MCF 10A (cell line): ENCODE measurements at regions not wholly inside any gene's neighbourhood (a gene's known extent, or its start where the extent isn't known, plus 50 kb on each side); places are given as distances from the start of the nearest gene placed in this dataset.

ENCODE experiments used
- BruUV-seq: library from RNA; stranded (reverse); fragments of 400-500 nt; replicated peaks from 2 replicates; lab custom pipeline; 2021; lab: Mats Ljungman, UMichigan
- CTCF ChIA-PET: fragments of 300-600 bp; sonication (Branson Sonifier 250); formaldehyde crosslinking; extraction: SDS; loops from one replicate; lab custom pipeline; 2021; ENCODE audit warnings: antibody characterized with exemption, inconsistent platforms; lab: Yijun Ruan, JAX
- POLR2A ChIA-PET: fragments of 300-600, 350-650 bp; sonication (Branson Sonifier 250); formaldehyde crosslinking; extraction: SDS; loops from one replicate; lab custom pipeline; 2020; ENCODE audit warnings: antibody characterized with exemption, inconsistent platforms; lab: Yijun Ruan, JAX
- DNase-seq: peaks from one replicate; pipeline ENCODE4 v3.0.0-alpha.2; 2018; ENCODE audit not compliant: unreplicated experiment
- H3K27ac Mint-ChIP-seq: one replicate; pipeline ENCODE4 v1.8.0; 2022; ENCODE audit warnings: mild to moderate bottlenecking, low read depth, mixed read lengths; ENCODE audit not compliant: unreplicated experiment
- H3K27me3 Mint-ChIP-seq: one replicate; pipeline ENCODE4 v1.8.0; 2022; ENCODE audit warnings: mixed read lengths; ENCODE audit not compliant: insufficient read depth, unreplicated experiment
- H3K36me3 Mint-ChIP-seq: one replicate; pipeline ENCODE4 v1.8.0; 2022; ENCODE audit warnings: mild to moderate bottlenecking, moderate library complexity, mixed read lengths; ENCODE audit not compliant: insufficient read depth, unreplicated experiment
- H3K4me1 Mint-ChIP-seq: one replicate; pipeline ENCODE4 v1.8.0; 2022; ENCODE audit warnings: mixed read lengths; ENCODE audit not compliant: insufficient read depth, unreplicated experiment
- H3K4me3 Mint-ChIP-seq: one replicate; pipeline ENCODE4 v1.8.0; 2022; ENCODE audit warnings: mild to moderate bottlenecking, moderate library complexity, mixed read lengths; ENCODE audit not compliant: unreplicated experiment
- H3K9me3 Mint-ChIP-seq: one replicate; pipeline ENCODE4 v1.8.0; 2022; ENCODE audit warnings: mixed read lengths; ENCODE audit not compliant: unreplicated experiment
- CTCF ChIP-seq: fragments of 200-600 bp; IDR thresholded peaks from one replicate; pipeline ENCODE4 v1.8.0; 2022; ENCODE audit warnings: antibody characterized with exemption, mild to moderate bottlenecking; ENCODE audit not compliant: unreplicated experiment
- intact Hi-C: fragments of 100-400 bp; cut with micrococcal nuclease; formaldehyde crosslinking; loops from 2 replicates; pipeline ENCODE4 v1.14.1; 2022

GRCh38 chr2:217117523-217117922 is 257.7 kb upstream of the TNP1 start:
- Mint-ChIP-seq H3K27me3 (no peaks in the 10 kb centered on the region), H3K27ac (no peak overlapping the region), H3K4me3 (no peak overlapping the region), H3K36me3 (no peaks in the 10 kb centered on the region), H3K4me1 (no peaks in the 10 kb centered on the region), H3K9me3 (no peaks in the 10 kb centered on the region)
- CTCF ChIA-PET: interaction anchor here (0.5 kb wide), 1 partner anchor 12 kb away, joined by 3 read pairs; no protein-coding TSS in a partner anchor
- TF ChIP-seq CTCF: no peak
- DNase-seq: no peak
- POLR2A ChIA-PET: interaction anchor here (0.6 kb wide), 1 partner anchor 487 kb away, joined by 3 read pairs; no protein-coding TSS in a partner anchor
- intact Hi-C loops: no loop called here
- BruUV-seq: no TSS peak

GRCh38 chr2:217116610-217117009 is 256.7 kb upstream of the TNP1 start:
- no peak overlapping the region for H3K27ac Mint-ChIP-seq
- intact Hi-C loops: no loop called here
- ChIA-PET POLR2A (no interaction called here), CTCF (interaction anchor here (0.6 kb wide), 1 partner anchor 11 kb away, joined by 3 read pairs; no protein-coding TSS in a partner anchor)
- no TSS peak for BruUV-seq
- no peaks in the 10 kb centered on the region for H3K9me3 Mint-ChIP-seq
- DNase-seq: no peak
- no peaks in the 10 kb centered on the region for H3K4me1 Mint-ChIP-seq
- H3K4me3 Mint-ChIP-seq: no peak overlapping the region
- no peaks in the 10 kb centered on the region for H3K27me3 Mint-ChIP-seq
- TF ChIP-seq CTCF: no peak
- H3K36me3 Mint-ChIP-seq: no peaks in the 10 kb centered on the region

- CTCF ChIA-PET: no interaction called here
Measured at GRCh38 chr2:217114117-217114516, 254.3 kb upstream of the TNP1 start.

GRCh38 chr2:217113491-217113890 is 253.6 kb upstream of the TNP1 start:
- no peak for DNase-seq
- intact Hi-C loops: no loop called here
- POLR2A ChIA-PET: no interaction called here

More at GRCh38 chr2:217114117-217114516, 254.3 kb upstream of the TNP1 start:
- Mint-ChIP-seq H3K27ac (no peak overlapping the region), H3K4me3 (no peak overlapping the region), H3K36me3 (no peaks in the 10 kb centered on the region), H3K4me1 (no peaks in the 10 kb centered on the region), H3K9me3 (no peaks in the 10 kb centered on the region), H3K27me3 (no peaks in the 10 kb centered on the region)
- TF ChIP-seq CTCF: no peak
- POLR2A ChIA-PET: no interaction called here
- no TSS peak for BruUV-seq
- DNase-seq: no peak
- intact Hi-C loops: no loop called here

More at GRCh38 chr2:217113491-217113890, 253.6 kb upstream of the TNP1 start:
- no peak overlapping the region for H3K27ac Mint-ChIP-seq
- no peaks in the 10 kb centered on the region for H3K4me1 Mint-ChIP-seq
- no peaks in the 10 kb centered on the region for H3K9me3 Mint-ChIP-seq
- no peak overlapping the region for H3K4me3 Mint-ChIP-seq
- H3K36me3 Mint-ChIP-seq: no peaks in the 10 kb centered on the region
- TF ChIP-seq CTCF: no peak
- BruUV-seq: no TSS peak
- no peaks in the 10 kb centered on the region for H3K27me3 Mint-ChIP-seq
- CTCF ChIA-PET: interaction anchor here (1.2 kb wide), 1 partner anchor 11 kb away, joined by 4 read pairs; no protein-coding TSS in a partner anchor
